Sigmoid colon (tissue), 6 donors: ENCODE measurements at regions not wholly inside any gene's neighbourhood (a gene's known extent, or its start where the extent isn't known, plus 50 kb on each side); places are given as distances from the start of the nearest gene placed in this dataset.

ENCODE experiments used
- DNase-seq: peaks from one replicate; pipeline ENCODE4 v3.0.0-alpha.2; 2019
- H3K27ac ChIP-seq, 4 donors: fragments of 200-600 bp; sonication (generic); one replicate each; pipeline ENCODE4 v1.5.1; 2016 to 2019; ENCODE audit warnings: mild to moderate bottlenecking in 1 of 4
- H3K27me3 ChIP-seq, 3 donors: fragments of 200-600 bp; sonication (generic); one replicate each; pipeline ENCODE4 v1.5.1; 2019; ENCODE audit warnings: mild to moderate bottlenecking in 1 of 3
- H3K36me3 ChIP-seq, 4 donors: fragments of 200-600 bp; sonication (generic); one replicate each; pipeline ENCODE4 v1.5.1; 2016 to 2019
- H3K4me1 ChIP-seq, 4 donors: fragments of 200-600 bp; sonication (generic); one replicate each; pipeline ENCODE4 v1.5.1; 2017 to 2019
- H3K4me3 ChIP-seq, 4 donors: fragments of 200-600 bp; sonication (generic); one replicate each; pipeline ENCODE4 v1.5.1; 2017 to 2019; ENCODE audit warnings: mild to moderate bottlenecking in 2 of 4, moderate library complexity in 1 of 4
- H3K9me3 ChIP-seq, 4 donors: fragments of 200-600 bp in 3 of 4; sonication (generic) in 3 of 4; one replicate each; pipeline versions ENCODE4 v1.5.1 to v1.6.1; 2013 to 2019
- CTCF ChIP-seq, 4 experiments: fragments of 450-650 bp in 3 of 4; fragments of 200-600 bp in 1 of 4; IDR thresholded peaks; one replicate each; pipeline ENCODE4 v1.5.1; 2016 to 2019; ENCODE audit warnings: antibody characterized with exemption in 4 of 4, mild to moderate bottlenecking in 3 of 4, moderate library complexity in 2 of 4
- EP300 ChIP-seq, 4 donors: sonication (generic); formaldehyde crosslinking; IDR thresholded peaks; one replicate each; pipeline ENCODE4 v1.6.1; 2017; ENCODE audit warnings: antibody characterized with exemption in 4 of 4
- POLR2A ChIP-seq, 2 donors: fragments of 450-650 bp; IDR thresholded peaks; one replicate each; pipeline ENCODE4 v1.6.1; 2016; ENCODE audit warnings: antibody characterized with exemption in 2 of 2, mild to moderate bottlenecking in 2 of 2, moderate library complexity in 2 of 2
- POLR2AphosphoS5 ChIP-seq, 4 donors: sonication (generic); formaldehyde crosslinking; IDR thresholded peaks; one replicate each; pipeline ENCODE4 v1.6.1; 2017; ENCODE audit warnings: antibody characterized with exemption in 4 of 4
- WGBS, 2 donors: extraction: QIAGEN DNeasy Blood & Tissue Kit; methylation state at CpG; one replicate each; pipeline ENCODE4 v1.1.7; 2013; 5-methylcytosine and 5-hydroxymethylcytosine counted together
- intact Hi-C: fragments of 100-400 bp; cut with DNase I; formaldehyde crosslinking; loops from one replicate; pipeline ENCODE4 v1.15.1; 2023
- donor health status: healthy with polysubstance abuse.
- donor health status: healthy.

- 74 to 82% methylated on average over 11 of the region's 11 CpGs for WGBS, 2 donors
- Histone ChIP-seq H3K4me1 (peaks cover 0 to 39% (median 37%) of the 10 kb centered on the region in 4 donors), H3K9me3 (no peaks in the 10 kb centered on the region), H3K4me3 (no peak overlapping the region), H3K27me3 (no peaks in the 10 kb centered on the region), H3K36me3 (no peaks in the 10 kb centered on the region), H3K27ac (peak overlapping the region; percentile 7 to 63 (median 48))
- TF ChIP-seq CTCF (IDR thresholded peaks at IDR 0.05), result no peak
- intact Hi-C loops, result loop anchor here (5.0 to 10.0 kb wide), 3 partner anchors 133 to 742 kb away; no protein-coding TSS in a partner anchor
- no peak for DNase-seq
Measured at GRCh38 chr7:42699380-42700178, 212.3 kb downstream of the C7orf25 start.

DNA sequence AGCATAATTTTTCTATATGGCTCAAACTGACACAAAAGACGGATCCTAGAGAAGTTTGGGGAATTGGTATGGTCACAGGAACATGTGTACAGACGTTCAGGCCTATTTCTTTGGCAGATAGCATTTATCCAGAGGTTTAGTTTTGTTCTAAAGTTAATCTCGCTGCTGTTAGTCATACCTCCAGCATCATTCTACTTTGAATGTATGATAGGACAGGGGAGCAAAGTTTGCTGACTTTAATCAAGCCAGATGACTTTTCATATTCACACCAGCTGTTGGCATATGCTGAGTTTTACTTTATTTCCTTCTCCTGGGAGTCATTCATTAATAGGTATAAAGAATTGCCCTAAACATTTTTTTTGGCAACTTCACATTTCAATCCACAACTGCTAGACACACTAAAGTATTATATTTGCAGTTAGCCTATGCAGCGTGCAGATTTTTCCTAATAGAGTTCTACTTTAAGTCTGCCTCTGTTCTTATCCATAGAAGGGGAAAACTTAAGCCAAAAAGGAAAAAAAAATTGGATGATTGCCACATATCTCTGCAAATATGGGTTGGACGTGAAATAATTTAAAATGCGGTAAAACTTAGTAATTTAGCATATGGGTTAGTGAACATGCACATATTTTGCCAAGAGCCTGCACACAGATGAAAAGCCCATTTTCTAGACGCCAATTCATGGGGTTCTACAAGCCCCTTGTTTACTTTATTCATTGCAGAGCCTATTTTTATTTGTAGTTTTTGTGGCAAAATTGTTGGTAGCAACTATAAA lies 213.1 kb downstream of the C7orf25 start:
- 80 to 82% methylated on average over 7 of the region's 7 CpGs for WGBS, 2 donors
- Histone ChIP-seq H3K9me3 (no peaks in the 10 kb centered on the region), H3K4me1 (peaks cover 0 to 39% (median 37%) of the 10 kb centered on the region in 4 donors), H3K4me3 (no peak overlapping the region), H3K27me3 (no peaks in the 10 kb centered on the region), H3K36me3 (no peaks in the 10 kb centered on the region), H3K27ac (peak overlapping the region in 1 of 4 donors; percentile 63)
- no peak for TF ChIP-seq POLR2A (IDR thresholded peaks at IDR 0.05)
- no peak for TF ChIP-seq POLR2AphosphoS5 (IDR thresholded peaks at IDR 0.05)
- no peak for TF ChIP-seq CTCF (IDR thresholded peaks at IDR 0.05)
- no peak for TF ChIP-seq EP300 (IDR thresholded peaks at IDR 0.05)
- intact Hi-C loops, result loop anchor here (5.0 to 10.0 kb wide), 3 partner anchors 134 to 741 kb away; no protein-coding TSS in a partner anchor
- DNase-seq, result no peak

DNA sequence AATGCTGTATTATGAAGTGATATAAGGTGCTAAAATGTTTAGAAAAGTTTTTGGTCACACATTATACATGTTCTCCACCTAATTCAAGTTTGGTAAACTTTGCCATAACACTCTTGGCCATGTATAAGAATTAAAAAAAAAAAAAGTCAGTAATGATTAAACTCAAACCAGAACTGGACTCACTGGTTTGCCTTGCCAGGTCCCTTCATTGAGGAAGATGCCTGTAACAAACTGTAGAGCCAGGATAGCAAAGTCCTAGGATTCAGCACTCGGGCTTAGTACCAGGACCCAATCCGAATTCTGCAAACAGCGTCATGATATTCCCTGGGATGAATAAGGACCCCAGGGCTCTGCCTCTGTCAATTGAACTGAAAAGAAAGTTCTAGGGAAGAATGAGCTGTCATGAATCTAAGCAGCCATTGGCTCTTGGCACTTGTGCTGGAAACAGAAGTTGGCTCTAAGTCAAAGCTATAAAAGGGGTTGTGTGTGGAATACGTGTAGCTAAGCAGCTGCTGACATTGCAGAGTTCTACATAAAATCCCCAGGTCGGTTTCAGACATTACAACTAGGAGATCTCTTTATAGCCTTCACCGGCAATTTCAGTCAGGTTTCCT lies 216.9 kb downstream of the C7orf25 start:
- DNase-seq, result no peak
- no peaks in the 10 kb centered on the region for H3K36me3 ChIP-seq
- no peaks in the 10 kb centered on the region for H3K27me3 ChIP-seq
- intact Hi-C loops, result loop anchor here (5.0 to 10.0 kb wide), 5 partner anchors 118 to 738 kb away; partner anchors contain the start of gene GLI3
- no peak for TF ChIP-seq EP300 (IDR thresholded peaks at IDR 0.05)
- no peak for TF ChIP-seq CTCF (IDR thresholded peaks at IDR 0.05)
- no peak for TF ChIP-seq POLR2A (IDR thresholded peaks at IDR 0.05)
- peak in 3 of 4 donors; percentile 51 to 61 (median 52) for TF ChIP-seq POLR2AphosphoS5 (IDR thresholded peaks at IDR 0.05)
- H3K9me3 ChIP-seq, result no peaks in the 10 kb centered on the region
- no peak overlapping the region for H3K4me3 ChIP-seq
- 12 to 58% methylated on average over 6 of the region's 6 CpGs for WGBS, 2 donors
- H3K4me1 ChIP-seq, result peaks cover 0 to 55% (median 41%) of the 10 kb centered on the region in 4 donors
- H3K27ac ChIP-seq, result peak overlapping the region in 3 of 4 donors; percentile 46 to 69 (median 62)

GRCh38 chr7:42693722-42694121 lies 218.1 kb downstream of the C7orf25 start:
- intact Hi-C loops, result loop anchor here (5.0 to 10.0 kb wide), 3 partner anchors 116 to 599 kb away; partner anchors contain the start of gene GLI3
- TF ChIP-seq EP300 (IDR thresholded peaks at IDR 0.05), result no peak
- no peak for TF ChIP-seq POLR2A (IDR thresholded peaks at IDR 0.05)
- no peak for TF ChIP-seq CTCF (IDR thresholded peaks at IDR 0.05)
- TF ChIP-seq POLR2AphosphoS5 (IDR thresholded peaks at IDR 0.05), result no peak
- 93 to 94% methylated on average over 5 of the region's 5 CpGs for WGBS, 2 donors

More at GRCh38 chr7:42693722-42694121, 218.1 kb downstream of the C7orf25 start:
- Histone ChIP-seq H3K36me3 (no peaks in the 10 kb centered on the region), H3K27ac (no peak overlapping the region), H3K27me3 (no peaks in the 10 kb centered on the region), H3K4me1 (peaks cover 0 to 42% (median 30%) of the 10 kb centered on the region in 4 donors), H3K9me3 (no peaks in the 10 kb centered on the region), H3K4me3 (no peak overlapping the region)
- DNase-seq, result no peak
